ENCODE measurements at regions not wholly inside any gene's neighbourhood (a gene's known extent, or its start where the extent isn't known, plus 50 kb on each side); places are given as distances from the start of the nearest gene placed in this dataset.

DNA sequence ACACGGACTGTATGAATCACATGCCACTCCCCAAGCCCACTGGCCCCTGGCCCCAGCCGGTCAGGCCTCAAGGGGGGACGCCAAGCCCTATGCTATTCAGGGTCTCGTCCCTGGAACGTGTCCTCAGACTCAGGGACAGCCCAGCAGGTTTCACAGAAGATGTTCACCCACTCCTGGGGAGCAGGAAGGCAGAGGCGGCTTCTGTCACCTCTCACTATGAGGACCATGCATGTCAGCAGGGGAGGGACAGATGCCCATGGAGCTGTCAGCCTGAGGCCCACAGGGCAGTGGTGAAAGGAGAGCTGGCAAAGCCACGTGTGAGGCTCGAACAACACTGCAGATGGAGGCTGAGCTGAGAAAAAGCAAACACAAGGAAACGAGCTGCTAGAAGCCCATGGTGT lies 192.0 kb downstream of the SHANK2 start:
- Histone ChIP-seq H2AFZ (ENCODE audit: low read depth, low read length, severe bottlenecking) (no peak overlapping the region), H4K20me1 (ENCODE audit: low read depth, low read length) (no peaks in the 10 kb centered on the region), H3K9ac (ENCODE audit: low read length) (no peak overlapping the region), H3K27me3 (ENCODE audit: low read length) (no peaks in the 10 kb centered on the region), H3F3A (ENCODE audit: insufficient read depth) (no peaks in the 10 kb centered on the region), H3K27ac (ENCODE audit: low read depth, low read length) (no peak overlapping the region), H3K36me3 (ENCODE audit: low read length) (no peaks in the 10 kb centered on the region), H3K4me2 (ENCODE audit: low read depth, low read length, poor library complexity, severe bottlenecking) (no peak overlapping the region), H3K4me3 (ENCODE audit: insufficient read depth, low read length, poor library complexity, severe bottlenecking) (no peak overlapping the region), H3K9me2 (replicated peaks; ENCODE audit: insufficient read depth, low read length) (no peaks in the 10 kb centered on the region), H3K9me3 (ENCODE audit: insufficient read depth, low read length) (no peaks in the 10 kb centered on the region), H3K79me2 (ENCODE audit: insufficient read depth, low read length) (no peaks in the 10 kb centered on the region)
- TF ChIP-seq, protein P1, sequence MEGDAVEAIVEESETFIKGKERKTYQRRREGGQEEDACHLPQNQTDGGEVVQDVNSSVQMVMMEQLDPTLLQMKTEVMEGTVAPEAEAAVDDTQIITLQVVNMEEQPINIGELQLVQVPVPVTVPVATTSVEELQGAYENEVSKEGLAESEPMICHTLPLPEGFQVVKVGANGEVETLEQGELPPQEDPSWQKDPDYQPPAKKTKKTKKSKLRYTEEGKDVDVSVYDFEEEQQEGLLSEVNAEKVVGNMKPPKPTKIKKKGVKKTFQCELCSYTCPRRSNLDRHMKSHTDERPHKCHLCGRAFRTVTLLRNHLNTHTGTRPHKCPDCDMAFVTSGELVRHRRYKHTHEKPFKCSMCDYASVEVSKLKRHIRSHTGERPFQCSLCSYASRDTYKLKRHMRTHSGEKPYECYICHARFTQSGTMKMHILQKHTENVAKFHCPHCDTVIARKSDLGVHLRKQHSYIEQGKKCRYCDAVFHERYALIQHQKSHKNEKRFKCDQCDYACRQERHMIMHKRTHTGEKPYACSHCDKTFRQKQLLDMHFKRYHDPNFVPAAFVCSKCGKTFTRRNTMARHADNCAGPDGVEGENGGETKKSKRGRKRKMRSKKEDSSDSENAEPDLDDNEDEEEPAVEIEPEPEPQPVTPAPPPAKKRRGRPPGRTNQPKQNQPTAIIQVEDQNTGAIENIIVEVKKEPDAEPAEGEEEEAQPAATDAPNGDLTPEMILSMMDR (IDR thresholded peaks at IDR 0.05; ENCODE audit: insufficient read depth, low read length, poor library complexity, severe bottlenecking): no peak
- TF ChIP-seq EZH2phosphoT487 (conservative IDR thresholded peaks at IDR 0.05; ENCODE audit: low read length): no peak

DNA sequence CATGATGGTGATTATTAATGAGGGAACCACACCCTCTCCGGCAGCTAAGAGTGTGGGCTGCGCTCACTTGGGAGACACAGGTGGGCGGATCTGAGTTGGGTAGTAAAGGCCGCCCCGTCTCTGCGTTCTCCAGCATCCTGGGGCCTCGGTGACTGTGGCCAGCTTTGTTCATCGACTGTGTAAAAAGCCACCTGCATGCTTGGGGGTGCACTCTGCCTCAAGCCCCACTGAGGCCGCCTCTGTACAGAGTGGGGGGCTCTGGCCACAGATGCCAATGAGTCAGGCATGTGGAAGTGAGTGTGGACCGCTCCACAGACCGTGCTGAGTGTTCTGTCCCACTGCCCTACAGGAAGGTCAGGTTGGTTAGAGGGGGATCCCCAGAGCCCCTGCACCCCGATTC lies 192.7 kb downstream of the SHANK2 start:
- H3F3A ChIP-seq (ENCODE audit: insufficient read depth): no peaks in the 10 kb centered on the region
- H3K9me2 ChIP-seq (replicated peaks; ENCODE audit: insufficient read depth, low read length): no peaks in the 10 kb centered on the region
- H3K79me2 ChIP-seq (ENCODE audit: insufficient read depth, low read length): no peaks in the 10 kb centered on the region
- TF ChIP-seq, protein P1 (IDR thresholded peaks at IDR 0.05; ENCODE audit: insufficient read depth, low read length, poor library complexity, severe bottlenecking): no peak
- TF ChIP-seq EZH2phosphoT487 (conservative IDR thresholded peaks at IDR 0.05; ENCODE audit: low read length): no peak
- no peaks in the 10 kb centered on the region for H3K9me3 ChIP-seq (ENCODE audit: insufficient read depth, low read length)
- H2AFZ ChIP-seq (ENCODE audit: low read depth, low read length, severe bottlenecking): no peak overlapping the region
- no peak overlapping the region for H3K27ac ChIP-seq (ENCODE audit: low read depth, low read length)
- no peak overlapping the region for H3K9ac ChIP-seq (ENCODE audit: low read length)
- no peak overlapping the region for H3K4me3 ChIP-seq (ENCODE audit: insufficient read depth, low read length, poor library complexity, severe bottlenecking)
- no peaks in the 10 kb centered on the region for H4K20me1 ChIP-seq (ENCODE audit: low read depth, low read length)
- no peak overlapping the region for H3K4me2 ChIP-seq (ENCODE audit: low read depth, low read length, poor library complexity, severe bottlenecking)
- H3K36me3 ChIP-seq (ENCODE audit: low read length): no peaks in the 10 kb centered on the region
- H3K27me3 ChIP-seq (ENCODE audit: low read length): no peaks in the 10 kb centered on the region

DNA sequence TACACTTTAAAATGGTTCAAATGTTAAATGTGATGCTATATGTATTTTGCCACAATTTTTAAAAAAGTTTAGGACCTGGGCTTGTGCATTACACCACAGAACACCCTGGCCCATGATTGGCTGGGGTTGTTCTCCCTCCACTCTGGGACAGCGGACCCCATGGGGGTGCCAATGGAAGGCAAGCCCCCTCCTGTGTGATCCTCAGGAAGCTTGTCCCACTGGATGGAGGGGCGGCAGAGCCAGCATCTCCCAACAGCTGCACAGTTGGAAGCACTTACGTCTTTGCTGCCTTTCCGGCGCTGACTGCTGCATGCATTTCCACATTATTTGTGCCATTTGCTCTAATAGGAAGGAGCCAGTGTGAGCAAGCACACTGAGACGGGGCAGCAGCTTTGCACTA lies 196.5 kb downstream of the SHANK2 start:
- Histone ChIP-seq H3F3A (ENCODE audit: insufficient read depth) (no peaks in the 10 kb centered on the region), H3K9ac (ENCODE audit: low read length) (no peak overlapping the region), H2AFZ (ENCODE audit: low read depth, low read length, severe bottlenecking) (no peak overlapping the region), H3K27me3 (ENCODE audit: low read length) (no peaks in the 10 kb centered on the region), H3K79me2 (ENCODE audit: insufficient read depth, low read length) (no peaks in the 10 kb centered on the region), H3K27ac (ENCODE audit: low read depth, low read length) (no peak overlapping the region), H3K4me2 (ENCODE audit: low read depth, low read length, poor library complexity, severe bottlenecking) (no peak overlapping the region), H3K9me2 (replicated peaks; ENCODE audit: insufficient read depth, low read length) (no peaks in the 10 kb centered on the region), H3K36me3 (ENCODE audit: low read length) (no peaks in the 10 kb centered on the region), H3K9me3 (ENCODE audit: insufficient read depth, low read length) (no peaks in the 10 kb centered on the region), H3K4me3 (ENCODE audit: insufficient read depth, low read length, poor library complexity, severe bottlenecking) (no peak overlapping the region), H4K20me1 (ENCODE audit: low read depth, low read length) (no peaks in the 10 kb centered on the region)
- TF ChIP-seq EZH2phosphoT487 (conservative IDR thresholded peaks at IDR 0.05; ENCODE audit: low read length): no peak
- TF ChIP-seq, protein P1 (IDR thresholded peaks at IDR 0.05; ENCODE audit: insufficient read depth, low read length, poor library complexity, severe bottlenecking): no peak
